ENCODE measurements at regions not wholly inside any gene's neighbourhood (a gene's known extent, or its start where the extent isn't known, plus 50 kb on each side); places are given as distances from the start of the nearest gene placed in this dataset.

DNA sequence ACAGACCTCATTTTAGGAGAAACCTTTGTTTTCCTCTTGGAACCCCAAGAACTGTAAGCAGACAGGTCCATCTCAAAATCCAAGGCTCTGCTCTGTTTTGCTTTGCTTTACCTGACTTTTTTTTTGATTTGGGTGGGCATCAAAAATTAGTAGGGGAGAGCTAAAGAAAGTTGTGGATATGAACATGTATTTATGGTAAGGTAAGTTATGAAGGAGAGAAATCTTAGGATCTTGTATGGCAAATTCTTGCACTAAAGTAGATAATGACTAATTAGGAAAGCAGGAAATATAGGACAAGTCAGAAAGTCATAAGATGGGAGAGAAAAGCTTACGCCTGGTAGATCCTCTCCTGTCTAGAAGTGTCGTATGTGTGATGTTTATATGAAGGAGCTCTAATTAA, 116.1 kb upstream of the VPREB1 start:
- CTCF ChIA-PET, result no interaction called here

DNA sequence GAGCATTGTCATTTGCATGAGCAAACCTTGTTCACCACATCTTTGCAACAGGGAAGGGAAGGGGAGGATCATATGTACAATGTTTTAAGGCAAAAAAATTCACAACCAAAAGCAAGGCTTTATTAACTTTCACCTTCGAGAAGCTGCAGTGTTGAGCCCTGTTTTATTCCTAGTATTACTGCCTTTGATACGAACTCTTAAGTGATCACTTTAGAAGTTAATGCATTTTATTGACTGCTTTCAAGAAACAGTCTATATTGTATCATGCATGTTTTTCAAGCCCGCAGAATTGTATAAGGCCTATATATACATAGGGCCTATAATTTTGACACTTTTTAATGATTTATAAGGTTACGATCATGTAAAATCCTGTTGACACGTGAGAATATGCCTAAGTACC, 117.5 kb upstream of the VPREB1 start:
- BruUV-seq (replicated peaks), result no TSS peak
- POLR2A ChIA-PET (ENCODE audit: low non-redundant PET), result no interaction called here
- CTCF ChIA-PET, result no interaction called here

More for the DNA sequence above, 116.1 kb upstream of the VPREB1 start:
- DNase-seq (ENCODE audit: low spot score), result no peak
- H3K4me3 ChIP-seq (ENCODE audit: low read depth, low read length, poor library complexity, severe bottlenecking), result no peak overlapping the region
- no peaks in the 10 kb centered on the region for H3K4me1 ChIP-seq (ENCODE audit: insufficient read depth, low read length, poor library complexity, severe bottlenecking)
- POLR2A ChIA-PET (ENCODE audit: low non-redundant PET), result no interaction called here
- intact Hi-C loops (cut with micrococcal nuclease; ENCODE audit: unreplicated experiment), result no loop called here
- H3K27ac ChIP-seq (ENCODE audit: low read depth, low read length, poor library complexity, severe bottlenecking), result no peak overlapping the region
- BruUV-seq (replicated peaks), result no TSS peak
- no peak for TF ChIP-seq EZH2 (IDR thresholded peaks at IDR 0.05; ENCODE audit: borderline replicate concordance, low read depth, low read length, poor library complexity, severe bottlenecking)
- TF ChIP-seq, protein P1, sequence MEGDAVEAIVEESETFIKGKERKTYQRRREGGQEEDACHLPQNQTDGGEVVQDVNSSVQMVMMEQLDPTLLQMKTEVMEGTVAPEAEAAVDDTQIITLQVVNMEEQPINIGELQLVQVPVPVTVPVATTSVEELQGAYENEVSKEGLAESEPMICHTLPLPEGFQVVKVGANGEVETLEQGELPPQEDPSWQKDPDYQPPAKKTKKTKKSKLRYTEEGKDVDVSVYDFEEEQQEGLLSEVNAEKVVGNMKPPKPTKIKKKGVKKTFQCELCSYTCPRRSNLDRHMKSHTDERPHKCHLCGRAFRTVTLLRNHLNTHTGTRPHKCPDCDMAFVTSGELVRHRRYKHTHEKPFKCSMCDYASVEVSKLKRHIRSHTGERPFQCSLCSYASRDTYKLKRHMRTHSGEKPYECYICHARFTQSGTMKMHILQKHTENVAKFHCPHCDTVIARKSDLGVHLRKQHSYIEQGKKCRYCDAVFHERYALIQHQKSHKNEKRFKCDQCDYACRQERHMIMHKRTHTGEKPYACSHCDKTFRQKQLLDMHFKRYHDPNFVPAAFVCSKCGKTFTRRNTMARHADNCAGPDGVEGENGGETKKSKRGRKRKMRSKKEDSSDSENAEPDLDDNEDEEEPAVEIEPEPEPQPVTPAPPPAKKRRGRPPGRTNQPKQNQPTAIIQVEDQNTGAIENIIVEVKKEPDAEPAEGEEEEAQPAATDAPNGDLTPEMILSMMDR (conservative IDR thresholded peaks at IDR 0.05; ENCODE audit: low read depth, low read length), result no peak
- peaks cover 35% of the 10 kb centered on the region for H3K27me3 ChIP-seq (replicated peaks; ENCODE audit: insufficient read depth, low read depth, low read length, poor library complexity)
- no peaks in the 10 kb centered on the region for H3K9me3 ChIP-seq (ENCODE audit: low read depth, low read length, poor library complexity, severe bottlenecking)
- no peaks in the 10 kb centered on the region for H3K36me3 ChIP-seq (ENCODE audit: insufficient read depth, low read length, poor library complexity, severe bottlenecking)

DNA sequence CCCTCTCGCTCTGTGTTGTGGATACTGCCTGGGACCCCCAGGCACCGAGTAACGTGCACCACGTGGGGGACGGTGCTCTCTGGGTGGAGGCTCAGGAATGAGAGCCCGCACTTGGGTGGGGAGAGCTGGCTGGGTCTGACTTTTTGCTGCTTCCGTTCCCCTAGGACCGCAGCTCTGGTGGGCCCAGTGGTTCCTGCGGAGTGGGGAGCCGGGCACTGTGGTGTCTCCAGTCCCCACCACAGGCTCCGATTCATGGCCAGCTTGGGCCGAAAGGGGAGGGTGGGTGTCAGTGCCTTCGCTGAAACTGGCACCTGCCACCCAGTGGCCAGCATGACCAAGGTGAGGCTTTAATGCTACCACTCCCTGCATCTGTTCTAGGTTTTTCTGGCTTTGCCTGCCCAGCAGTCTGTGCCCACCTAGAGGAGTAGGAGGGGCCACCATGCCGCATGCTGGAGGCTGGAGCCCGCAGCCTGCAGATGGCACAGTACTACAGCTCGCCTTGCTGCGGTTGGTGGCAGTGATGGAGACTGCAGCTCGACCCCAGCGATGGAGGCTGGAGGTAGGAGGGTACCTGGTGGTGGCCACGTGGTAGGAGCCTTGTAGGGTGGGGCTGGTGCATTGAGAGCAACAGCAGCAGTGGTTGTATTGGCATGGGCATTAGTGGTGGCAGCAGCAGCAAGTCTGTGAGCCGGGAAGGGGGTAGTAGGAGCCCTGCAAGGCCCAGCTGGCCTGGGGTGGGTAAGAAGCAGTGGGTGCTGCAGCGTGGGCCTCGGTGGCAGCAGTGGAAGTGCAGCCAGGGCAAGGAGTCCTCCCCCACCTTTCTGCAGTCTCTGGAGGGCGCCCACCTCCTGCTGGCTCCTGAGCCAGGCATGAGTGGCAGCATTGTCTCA, 118.8 kb upstream of the VPREB1 start:
- CTCF ChIA-PET, result no interaction called here
- H3K27me3 ChIP-seq (replicated peaks; ENCODE audit: insufficient read depth, low read depth, low read length, poor library complexity), result peaks cover 20% of the 10 kb centered on the region
- TF ChIP-seq EZH2 (IDR thresholded peaks at IDR 0.05; ENCODE audit: borderline replicate concordance, low read depth, low read length, poor library complexity, severe bottlenecking), result no peak
- TF ChIP-seq, protein P1 (conservative IDR thresholded peaks at IDR 0.05; ENCODE audit: low read depth, low read length), result no peak

More for the DNA sequence above, 117.5 kb upstream of the VPREB1 start:
- Histone ChIP-seq H3K4me1 (ENCODE audit: insufficient read depth, low read length, poor library complexity, severe bottlenecking) (no peaks in the 10 kb centered on the region), H3K36me3 (ENCODE audit: insufficient read depth, low read length, poor library complexity, severe bottlenecking) (no peaks in the 10 kb centered on the region), H3K9me3 (ENCODE audit: low read depth, low read length, poor library complexity, severe bottlenecking) (no peaks in the 10 kb centered on the region), H3K27ac (ENCODE audit: low read depth, low read length, poor library complexity, severe bottlenecking) (no peak overlapping the region), H3K4me3 (ENCODE audit: low read depth, low read length, poor library complexity, severe bottlenecking) (no peak overlapping the region), H3K27me3 (replicated peaks; ENCODE audit: insufficient read depth, low read depth, low read length, poor library complexity) (peaks cover 22% of the 10 kb centered on the region)
- intact Hi-C loops (cut with micrococcal nuclease; ENCODE audit: unreplicated experiment), result no loop called here
- TF ChIP-seq EZH2 (IDR thresholded peaks at IDR 0.05; ENCODE audit: borderline replicate concordance, low read depth, low read length, poor library complexity, severe bottlenecking), result no peak
- TF ChIP-seq, protein P1 (conservative IDR thresholded peaks at IDR 0.05; ENCODE audit: low read depth, low read length), result no peak
- no peak for DNase-seq (ENCODE audit: low spot score)

More for the DNA sequence above, 118.8 kb upstream of the VPREB1 start:
- Histone ChIP-seq H3K27ac (ENCODE audit: low read depth, low read length, poor library complexity, severe bottlenecking) (no peak overlapping the region), H3K36me3 (ENCODE audit: insufficient read depth, low read length, poor library complexity, severe bottlenecking) (no peaks in the 10 kb centered on the region), H3K4me3 (ENCODE audit: low read depth, low read length, poor library complexity, severe bottlenecking) (no peak overlapping the region), H3K9me3 (ENCODE audit: low read depth, low read length, poor library complexity, severe bottlenecking) (no peaks in the 10 kb centered on the region), H3K4me1 (ENCODE audit: insufficient read depth, low read length, poor library complexity, severe bottlenecking) (no peaks in the 10 kb centered on the region)
- POLR2A ChIA-PET (ENCODE audit: low non-redundant PET), result no interaction called here
- DNase-seq (ENCODE audit: low spot score), result no peak
- intact Hi-C loops (cut with micrococcal nuclease; ENCODE audit: unreplicated experiment), result no loop called here
- no TSS peak for BruUV-seq (replicated peaks)

Data from A673 (cell line).